ENCODE measurements at regions not wholly inside any gene's neighbourhood (a gene's known extent, or its start where the extent isn't known, plus 50 kb on each side); places are given as distances from the start of the nearest gene placed in this dataset.

DNA sequence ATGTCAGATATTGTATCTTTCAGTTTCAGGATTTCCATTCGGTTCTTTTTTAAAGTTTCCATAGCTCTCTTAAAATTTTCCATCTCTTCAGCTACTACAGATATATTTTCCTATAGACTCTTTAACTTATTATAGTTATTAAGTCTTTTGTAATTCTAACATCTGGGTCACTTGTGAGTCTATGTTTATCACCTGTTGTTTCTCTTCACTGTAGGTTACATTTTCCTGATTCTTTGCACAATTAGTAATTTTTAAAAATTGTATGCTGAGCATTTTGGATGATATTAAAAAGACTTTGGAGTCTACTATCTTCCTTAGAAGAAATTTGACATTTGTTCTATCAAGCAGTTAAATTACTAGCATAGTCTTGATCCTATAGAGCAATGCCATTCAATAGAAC is 140.7 kb downstream of the QRSL1 start:
- H3K9me2 ChIP-seq (ENCODE audit: insufficient read depth) = peaks cover 9% of the 10 kb centered on the region
- peaks cover 11% of the 10 kb centered on the region; the same call in 1 of the 2 replicates for H3K4me1 ChIP-seq (ENCODE audit: insufficient read depth)
- peaks cover 15% of the 10 kb centered on the region; the same call in 2 of the 3 replicates for H3K36me3 Mint-ChIP-seq (ENCODE audit: low read depth)
- H3K27me3 Mint-ChIP-seq (ENCODE audit: insufficient read depth, low read depth, poor library complexity) = no peaks in the 10 kb centered on the region
- H3F3A ChIP-seq (replicated peaks; ENCODE audit: low read depth) = no peaks in the 10 kb centered on the region
- no peak overlapping the region for H3K4me3 ChIP-seq
- H3K79me2 ChIP-seq (replicated peaks; ENCODE audit: insufficient read depth) = no peaks in the 10 kb centered on the region
- no peak overlapping the region for H3K4me3 Mint-ChIP-seq
- peaks cover 14% of the 10 kb centered on the region for H3K4me1 Mint-ChIP-seq
- no peaks in the 10 kb centered on the region for H3K27me3 ChIP-seq (ENCODE audit: insufficient read depth)
- no peak overlapping the region for H3K27ac Mint-ChIP-seq
- TF ChIP-seq JUNB (IDR thresholded peaks at IDR 0.05; ENCODE audit: unreplicated experiment) (no peak), CREB1 (CRISPR knock-in tag; IDR thresholded peaks at IDR 0.05; ENCODE audit: low read depth) (no peak), EZH2 (IDR thresholded peaks at IDR 0.05; ENCODE audit: low read depth, unreplicated experiment) (no peak), NANOG (IDR thresholded peaks at IDR 0.05; ENCODE audit: borderline replicate concordance) (no peak), POLR2AphosphoS5 (IDR thresholded peaks at IDR 0.05; ENCODE audit: low read depth) (no peak), ZNF462 (CRISPR knock-in tag; IDR thresholded peaks at IDR 0.05) (no peak)
- TF ChIP-seq, protein P1, sequence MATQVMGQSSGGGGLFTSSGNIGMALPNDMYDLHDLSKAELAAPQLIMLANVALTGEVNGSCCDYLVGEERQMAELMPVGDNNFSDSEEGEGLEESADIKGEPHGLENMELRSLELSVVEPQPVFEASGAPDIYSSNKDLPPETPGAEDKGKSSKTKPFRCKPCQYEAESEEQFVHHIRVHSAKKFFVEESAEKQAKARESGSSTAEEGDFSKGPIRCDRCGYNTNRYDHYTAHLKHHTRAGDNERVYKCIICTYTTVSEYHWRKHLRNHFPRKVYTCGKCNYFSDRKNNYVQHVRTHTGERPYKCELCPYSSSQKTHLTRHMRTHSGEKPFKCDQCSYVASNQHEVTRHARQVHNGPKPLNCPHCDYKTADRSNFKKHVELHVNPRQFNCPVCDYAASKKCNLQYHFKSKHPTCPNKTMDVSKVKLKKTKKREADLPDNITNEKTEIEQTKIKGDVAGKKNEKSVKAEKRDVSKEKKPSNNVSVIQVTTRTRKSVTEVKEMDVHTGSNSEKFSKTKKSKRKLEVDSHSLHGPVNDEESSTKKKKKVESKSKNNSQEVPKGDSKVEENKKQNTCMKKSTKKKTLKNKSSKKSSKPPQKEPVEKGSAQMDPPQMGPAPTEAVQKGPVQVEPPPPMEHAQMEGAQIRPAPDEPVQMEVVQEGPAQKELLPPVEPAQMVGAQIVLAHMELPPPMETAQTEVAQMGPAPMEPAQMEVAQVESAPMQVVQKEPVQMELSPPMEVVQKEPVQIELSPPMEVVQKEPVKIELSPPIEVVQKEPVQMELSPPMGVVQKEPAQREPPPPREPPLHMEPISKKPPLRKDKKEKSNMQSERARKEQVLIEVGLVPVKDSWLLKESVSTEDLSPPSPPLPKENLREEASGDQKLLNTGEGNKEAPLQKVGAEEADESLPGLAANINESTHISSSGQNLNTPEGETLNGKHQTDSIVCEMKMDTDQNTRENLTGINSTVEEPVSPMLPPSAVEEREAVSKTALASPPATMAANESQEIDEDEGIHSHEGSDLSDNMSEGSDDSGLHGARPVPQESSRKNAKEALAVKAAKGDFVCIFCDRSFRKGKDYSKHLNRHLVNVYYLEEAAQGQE (IDR thresholded peaks at IDR 0.05; ENCODE audit: unreplicated experiment) = no peak
- peaks cover 26% of the 10 kb centered on the region for H3K9me3 Mint-ChIP-seq
- H3K36me3 ChIP-seq (ENCODE audit: insufficient read depth) = no peaks in the 10 kb centered on the region
- no peak overlapping the region for H2AFZ ChIP-seq
- no peak for DNase-seq (ENCODE audit: low spot score)
- H3K4me2 ChIP-seq = no peak overlapping the region
- no peak overlapping the region for H3K27ac ChIP-seq (ENCODE audit: low read depth)
- no peaks in the 10 kb centered on the region for H4K20me1 ChIP-seq (replicated peaks; ENCODE audit: insufficient read depth)
- no peak for ATAC-seq

All from GM23338 (cell line).